OCI-LY3 (cell line): ENCODE measurements at regions not wholly inside any gene's neighbourhood (a gene's known extent, or its start where the extent isn't known, plus 50 kb on each side); places are given as distances from the start of the nearest gene placed in this dataset.

Experiments used
- EZH2phosphoT487 ChIP-seq: fragments of 200-600 bp; shearing (Covaris generic); IDR thresholded peaks from 2 replicates; pipeline ENCODE4 v1.6.1; 2018; ENCODE audit warnings: antibody characterized with exemption, mixed run types, low read depth
- TF ChIP-seq, protein P1 (sequence below): fragments of 200-600, 300-600 bp; sonication (generic); IDR thresholded peaks from 2 replicates; pipeline ENCODE4 v1.5.1; 2014; ENCODE audit warnings: antibody characterized with exemption, low read length, low read depth

DNA sequence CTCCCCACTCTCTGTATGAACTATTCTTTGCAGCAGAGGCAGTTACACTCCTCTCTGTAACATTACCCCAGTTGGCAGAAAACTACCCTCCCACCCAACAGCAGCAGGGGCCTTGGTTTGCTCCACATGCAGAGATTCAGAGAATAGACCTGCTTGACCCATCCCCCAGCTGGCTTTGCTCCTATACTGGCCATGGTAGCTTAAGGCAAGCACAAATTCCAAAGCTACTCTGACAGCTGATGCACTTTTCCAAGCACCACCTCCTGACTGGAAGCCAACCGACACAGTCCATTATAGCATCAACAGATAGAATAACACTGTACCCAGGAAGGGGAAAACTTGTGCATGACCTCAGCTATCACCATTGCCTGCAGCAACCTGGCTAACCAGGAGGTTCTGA, 846.5 kb upstream of the NCAM2 start:
- TF ChIP-seq, protein P1, sequence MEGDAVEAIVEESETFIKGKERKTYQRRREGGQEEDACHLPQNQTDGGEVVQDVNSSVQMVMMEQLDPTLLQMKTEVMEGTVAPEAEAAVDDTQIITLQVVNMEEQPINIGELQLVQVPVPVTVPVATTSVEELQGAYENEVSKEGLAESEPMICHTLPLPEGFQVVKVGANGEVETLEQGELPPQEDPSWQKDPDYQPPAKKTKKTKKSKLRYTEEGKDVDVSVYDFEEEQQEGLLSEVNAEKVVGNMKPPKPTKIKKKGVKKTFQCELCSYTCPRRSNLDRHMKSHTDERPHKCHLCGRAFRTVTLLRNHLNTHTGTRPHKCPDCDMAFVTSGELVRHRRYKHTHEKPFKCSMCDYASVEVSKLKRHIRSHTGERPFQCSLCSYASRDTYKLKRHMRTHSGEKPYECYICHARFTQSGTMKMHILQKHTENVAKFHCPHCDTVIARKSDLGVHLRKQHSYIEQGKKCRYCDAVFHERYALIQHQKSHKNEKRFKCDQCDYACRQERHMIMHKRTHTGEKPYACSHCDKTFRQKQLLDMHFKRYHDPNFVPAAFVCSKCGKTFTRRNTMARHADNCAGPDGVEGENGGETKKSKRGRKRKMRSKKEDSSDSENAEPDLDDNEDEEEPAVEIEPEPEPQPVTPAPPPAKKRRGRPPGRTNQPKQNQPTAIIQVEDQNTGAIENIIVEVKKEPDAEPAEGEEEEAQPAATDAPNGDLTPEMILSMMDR: no peak
- TF ChIP-seq EZH2phosphoT487: no peak
